Left cardiac atrium (tissue), 4 donors: ENCODE measurements at regions not wholly inside any gene's neighbourhood (a gene's known extent, or its start where the extent isn't known, plus 50 kb on each side); places are given as distances from the start of the nearest gene placed in this dataset.

ENCODE experiments used
- ATAC-seq, 2 donors: fragments of 200-7000 bp; cut with Tn5 transposase; one replicate each; pipeline ENCODE4 v1.9.1; 2020; ENCODE audit warnings: mild to moderate bottlenecking in 2 of 2, moderate library complexity in 2 of 2
- DNase-seq: peaks from one replicate; pipeline ENCODE4 v3.0.0-alpha.2; 2020
- intact Hi-C, 2 donors: fragments of 100-400 bp; cut with DNase I; formaldehyde crosslinking; loops; one replicate each; pipeline versions ENCODE4 v1.14.1 to v1.15.1; 2022 to 2023
- donor health status: DM: no; HTN: yes; CAD: no.
- donor health status: DM: no; HTN: yes; CAD: no; lungs with severe emphysema.
- donor health status: DM: yes; HTN: yes; CAD: no.
- donor health status: Dilated cardiomyopathy.

DNA sequence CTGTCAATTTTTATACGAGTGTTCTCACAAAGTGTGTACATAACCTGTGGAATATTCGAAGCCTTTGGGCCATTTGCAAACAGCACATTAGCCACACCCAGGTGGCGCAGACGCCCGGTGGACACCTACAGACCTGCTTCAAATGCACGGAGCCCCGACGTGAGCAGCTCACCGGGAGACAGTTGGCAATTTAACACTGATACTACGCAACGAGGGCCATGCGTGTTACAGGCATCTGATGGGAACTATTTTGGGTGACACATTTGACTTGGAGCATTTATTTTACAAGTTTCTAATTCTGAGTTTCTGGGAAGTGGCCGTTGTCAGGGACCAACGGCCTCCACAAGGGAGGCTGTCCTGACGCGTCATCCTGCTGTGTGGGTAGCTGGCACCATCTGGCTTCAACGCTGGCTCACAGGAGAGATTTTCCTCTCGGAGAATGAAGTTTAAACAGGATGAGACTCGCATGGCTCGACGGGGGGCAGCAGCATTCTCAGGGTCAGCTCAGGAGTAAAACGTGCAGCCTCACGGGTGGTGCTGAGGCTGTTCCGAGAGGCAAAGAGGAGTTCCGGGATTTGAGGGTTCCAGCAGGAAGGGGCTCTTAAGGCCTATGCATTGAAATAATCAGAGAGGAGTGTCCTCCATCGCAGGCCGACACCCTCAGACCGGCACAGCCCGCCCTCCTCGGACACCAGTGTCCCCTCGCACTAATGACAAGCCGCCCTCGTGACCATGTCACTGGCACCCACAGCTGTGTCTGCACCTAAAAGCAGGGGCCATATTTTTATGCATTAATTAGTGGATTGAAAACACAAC lies 207.4 kb downstream of the DLL1 start:
- intact Hi-C loops: no loop called here
- ATAC-seq: no peak
- peak; percentile 13 for DNase-seq

DNA sequence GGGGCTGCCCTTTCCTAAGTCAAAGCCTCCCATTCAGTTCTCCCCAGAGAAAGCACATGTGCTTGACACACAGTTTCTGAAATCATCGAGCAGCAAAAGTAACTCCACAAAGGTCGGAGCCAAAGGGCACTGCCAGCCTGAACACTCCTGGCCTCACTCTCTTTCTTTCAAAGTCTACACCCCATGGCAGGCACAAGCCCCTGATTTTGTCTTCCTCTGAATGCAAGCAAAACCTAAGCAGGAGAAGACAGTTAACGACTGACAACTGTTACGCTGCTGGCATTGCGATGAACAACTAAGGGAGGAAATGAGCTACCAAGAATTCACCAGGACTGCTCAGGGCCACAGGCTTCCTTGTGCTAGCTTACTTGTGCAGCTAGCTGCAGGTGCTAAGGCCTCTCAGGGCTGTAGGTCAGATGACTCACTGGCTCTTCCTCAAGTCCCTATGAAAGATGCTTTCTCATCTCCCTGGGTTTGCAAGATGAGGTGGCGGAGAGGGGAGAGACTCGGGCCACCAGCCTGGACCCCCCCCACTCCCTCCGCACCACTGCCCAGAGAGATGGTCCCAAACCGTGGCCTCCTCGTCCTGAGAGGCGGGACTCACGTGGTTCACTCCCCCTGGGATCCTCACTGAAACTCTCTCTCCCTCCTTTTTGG lies 208.2 kb downstream of the DLL1 start:
- intact Hi-C loops: no loop called here
- ATAC-seq (no peak), DNase-seq (peak; percentile 8)

DNA sequence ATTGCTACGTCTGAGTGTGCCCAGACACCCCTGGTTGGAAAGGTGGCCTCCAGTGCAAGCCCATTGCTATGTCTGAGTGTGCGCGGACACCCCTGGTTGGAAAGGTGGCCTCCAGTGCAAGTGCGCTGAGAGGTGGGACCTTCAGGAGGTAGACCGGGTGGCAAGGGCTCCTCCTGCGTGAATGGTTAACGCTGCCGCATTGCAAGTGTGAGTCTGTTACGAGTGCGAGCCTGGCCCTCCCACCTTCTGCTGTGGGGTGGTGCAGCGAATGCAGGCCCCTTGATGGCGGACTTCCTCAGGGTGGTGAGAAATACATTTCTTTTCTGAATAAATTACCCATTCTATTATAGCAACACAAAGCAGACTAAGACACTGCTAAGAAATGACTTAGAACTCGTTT lies 208.8 kb downstream of the DLL1 start:
- DNase-seq: peak; percentile 18
- no peak for ATAC-seq
- intact Hi-C loops: no loop called here

DNA sequence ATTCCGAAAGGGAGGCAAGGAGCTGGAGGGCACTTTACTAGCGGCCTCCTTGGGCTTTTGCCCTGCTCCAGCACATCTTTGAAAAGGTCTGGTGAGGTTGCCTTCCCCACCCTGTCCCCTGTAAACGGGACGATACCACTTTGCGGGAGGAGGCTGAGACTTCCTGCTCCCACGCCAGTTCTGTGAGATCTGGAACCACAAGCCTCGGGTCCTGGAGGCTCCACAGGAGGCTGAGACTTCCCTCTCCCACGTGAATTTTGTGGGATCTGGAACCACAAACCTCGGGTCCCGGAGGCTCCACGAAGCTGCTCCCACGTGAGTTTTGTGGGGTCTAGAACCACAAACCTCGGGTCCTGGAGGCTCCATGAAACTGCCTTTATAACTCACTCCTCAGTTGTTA lies 209.3 kb downstream of the DLL1 start:
- intact Hi-C loops: no loop called here
- DNase-seq (no peak), ATAC-seq (no peak)

DNA sequence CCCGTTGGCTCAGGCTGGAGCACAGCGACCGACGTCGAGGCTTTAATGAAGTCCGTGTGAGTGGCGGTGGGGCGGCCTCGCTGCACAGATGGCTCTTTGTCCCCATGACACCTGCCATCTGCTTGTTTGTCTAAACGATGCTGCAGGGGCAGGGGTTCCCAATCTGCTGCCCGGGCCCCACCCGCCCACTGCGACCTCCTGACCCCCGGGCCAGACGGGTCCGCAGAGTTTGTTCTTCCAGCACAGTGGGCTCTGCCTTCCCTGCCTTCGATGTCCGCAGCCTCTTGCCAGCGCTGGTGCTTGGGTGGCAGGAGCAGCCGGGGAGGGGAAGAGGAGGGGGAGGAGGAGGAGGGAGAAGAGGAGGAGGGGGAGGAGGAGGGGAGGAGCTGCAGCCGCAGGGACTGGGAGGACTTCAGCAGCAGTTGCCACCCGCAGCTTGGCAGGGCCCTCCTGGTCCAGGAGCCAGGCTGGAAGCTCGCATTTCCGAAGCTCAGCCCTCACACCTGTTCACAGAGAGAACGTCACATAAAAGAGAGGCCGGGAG lies 210.0 kb downstream of the DLL1 start:
- intact Hi-C loops: no loop called here
- DNase-seq: peak; percentile 12
- ATAC-seq: no peak

DNA sequence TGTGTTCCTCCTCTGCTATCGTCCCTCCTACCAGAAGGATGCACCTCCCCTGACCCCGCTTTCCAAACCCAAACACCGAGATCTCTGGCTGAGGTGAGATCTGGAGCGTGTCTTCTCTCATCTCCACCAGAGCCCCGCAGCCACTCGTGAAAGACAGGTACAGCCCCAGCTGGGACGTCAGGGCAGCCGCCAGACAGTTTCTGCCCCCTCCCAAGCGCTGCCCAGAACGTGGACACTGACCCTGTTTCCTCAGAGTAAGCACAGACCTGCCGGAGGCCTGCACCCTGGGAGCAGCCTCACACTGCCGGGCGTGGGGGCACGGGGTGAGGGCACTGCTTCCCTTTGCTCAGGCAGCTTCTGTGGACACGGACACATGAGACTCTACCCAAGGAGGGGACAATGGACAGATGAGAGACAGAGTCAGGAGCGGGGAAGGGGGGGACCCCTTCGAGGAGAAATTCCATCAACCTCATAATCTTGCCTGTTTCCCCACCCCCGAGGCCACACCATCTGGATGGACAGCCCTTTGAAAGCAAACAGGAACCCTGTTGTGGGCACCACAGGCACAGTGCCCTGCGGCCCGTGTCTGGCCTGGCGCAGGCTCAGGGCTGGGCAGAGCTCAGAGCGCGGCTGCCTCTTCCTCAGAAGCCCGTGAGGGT lies 210.6 kb downstream of the DLL1 start:
- ATAC-seq (no peak), DNase-seq (peak; percentile 4)
- intact Hi-C loops: no loop called here

DNA sequence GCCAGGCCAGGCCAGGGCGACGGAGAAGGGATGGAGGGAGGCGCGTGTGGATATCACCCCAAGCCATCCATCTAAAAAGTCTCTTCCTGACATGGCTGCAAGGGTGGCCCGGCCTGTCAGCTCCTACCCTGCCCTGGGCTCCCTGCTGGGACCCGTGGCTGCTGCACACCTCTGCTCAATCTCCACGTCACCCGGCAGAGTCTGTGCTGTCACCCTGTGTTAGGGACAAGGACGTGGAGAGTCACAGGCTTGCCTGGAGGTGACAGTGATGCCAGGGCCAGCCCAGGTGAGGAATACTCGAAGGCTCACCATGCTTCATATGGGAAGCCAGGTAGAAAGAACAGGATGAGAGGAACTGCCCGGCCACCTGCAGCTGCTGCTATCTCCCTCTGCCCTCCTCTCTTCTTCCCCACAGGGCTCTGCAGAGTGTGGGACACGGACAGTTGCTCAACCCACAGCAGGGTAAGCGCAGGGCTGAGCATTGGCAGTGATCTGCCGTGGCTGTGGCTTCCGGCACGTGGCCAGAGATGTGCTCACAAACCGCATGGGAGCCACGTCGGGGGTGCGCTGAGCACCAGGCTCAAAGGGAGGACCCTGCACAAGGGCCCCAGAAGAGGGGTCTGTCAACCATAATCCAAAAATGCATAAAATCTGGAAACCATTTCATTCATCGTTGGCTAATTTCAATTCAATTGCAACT lies 214.3 kb downstream of the DLL1 start:
- intact Hi-C loops: no loop called here
- DNase-seq (no peak), ATAC-seq (no peak)

DNA sequence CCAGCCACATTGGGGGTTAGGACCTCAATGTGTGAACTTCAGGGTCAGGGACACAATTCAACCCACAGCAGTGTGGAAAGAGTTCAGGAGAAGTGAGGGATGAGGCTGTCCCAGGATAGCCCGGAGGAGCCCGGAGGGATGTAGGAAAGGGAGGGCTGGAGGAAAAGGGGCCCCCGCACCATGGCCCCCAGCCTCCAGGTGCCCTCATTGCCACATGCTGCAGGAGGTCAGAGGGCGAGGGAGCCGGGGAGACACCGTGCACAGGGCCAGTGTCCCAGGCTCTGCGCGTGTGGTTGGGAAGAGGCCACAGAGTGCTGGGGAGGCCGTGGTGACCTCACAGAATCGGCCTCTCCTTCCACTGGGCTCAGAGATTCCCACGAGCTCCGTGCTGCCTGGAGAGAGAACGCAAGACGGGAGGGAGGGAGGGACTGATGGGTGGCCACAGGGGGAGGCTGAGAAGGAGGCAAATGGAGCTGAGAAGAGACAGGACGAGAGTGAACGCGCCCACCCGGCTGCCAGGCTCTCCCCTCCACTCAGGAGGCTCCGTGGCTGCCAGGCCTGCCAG lies 215.1 kb downstream of the DLL1 start:
- intact Hi-C loops: no loop called here
- DNase-seq: peak; percentile 15
- no peak for ATAC-seq

DNA sequence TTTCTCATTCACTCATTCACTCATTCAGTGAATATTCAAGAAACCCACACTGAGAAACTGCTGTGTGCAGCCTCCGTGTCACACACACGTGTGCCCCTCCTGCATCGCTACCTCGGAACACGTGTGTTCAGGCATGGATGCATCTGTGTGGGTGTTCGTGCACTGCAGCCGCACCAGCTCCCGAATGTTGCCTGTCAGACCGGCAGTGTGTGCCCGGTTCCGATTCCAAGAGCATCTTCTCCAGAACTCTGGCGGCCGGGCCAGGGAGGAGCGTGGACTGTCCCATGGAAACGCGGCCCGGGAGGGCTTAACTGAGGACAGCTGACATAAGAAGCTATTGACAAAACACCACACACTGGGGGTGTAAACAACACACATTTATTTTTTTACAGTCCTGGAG lies 216.0 kb downstream of the DLL1 start:
- DNase-seq: peak; percentile 3
- intact Hi-C loops: no loop called here
- ATAC-seq: no peak

DNA sequence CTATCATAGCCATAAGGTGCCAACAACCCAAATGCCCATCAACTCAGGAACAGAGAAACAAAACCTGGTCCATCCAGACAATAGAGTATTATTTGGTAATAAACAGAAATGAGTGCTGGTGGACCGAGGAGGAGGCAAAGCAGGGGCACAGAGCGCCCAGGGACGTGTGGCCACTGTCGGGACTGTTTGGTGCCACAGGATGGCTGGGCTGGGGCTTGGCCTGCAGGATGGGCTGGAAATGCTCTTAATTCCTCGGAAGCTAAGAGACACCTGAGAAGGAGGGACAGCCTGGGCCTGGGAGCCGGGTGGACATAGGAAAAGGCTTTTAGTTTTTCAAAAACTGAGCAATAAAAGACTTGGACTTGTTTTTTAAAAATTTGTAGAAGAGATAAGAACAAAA lies 216.4 kb downstream of the DLL1 start:
- DNase-seq (no peak), ATAC-seq (no peak)
- intact Hi-C loops: no loop called here

DNA sequence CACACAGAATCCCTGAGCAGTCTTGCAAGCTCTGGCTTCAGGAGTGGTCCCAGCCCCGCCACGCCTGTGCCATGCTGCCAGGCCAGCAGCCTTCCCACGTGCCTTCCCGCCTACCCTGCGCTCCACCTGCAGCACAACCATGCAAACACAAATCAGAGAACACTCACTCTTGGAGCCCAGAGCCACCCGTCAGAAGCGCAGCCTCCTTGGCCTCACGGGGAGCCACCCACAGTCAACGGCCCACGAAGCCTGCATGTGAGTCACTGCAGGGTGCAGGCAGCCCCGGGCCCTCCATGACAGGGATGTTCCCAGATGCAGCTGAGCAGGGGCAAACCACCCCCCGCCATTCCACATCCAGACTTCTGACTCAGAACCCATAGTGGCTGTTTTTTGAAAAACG lies 217.0 kb downstream of the DLL1 start:
- DNase-seq: peak; percentile 17
- ATAC-seq: no peak
- intact Hi-C loops: no loop called here

DNA sequence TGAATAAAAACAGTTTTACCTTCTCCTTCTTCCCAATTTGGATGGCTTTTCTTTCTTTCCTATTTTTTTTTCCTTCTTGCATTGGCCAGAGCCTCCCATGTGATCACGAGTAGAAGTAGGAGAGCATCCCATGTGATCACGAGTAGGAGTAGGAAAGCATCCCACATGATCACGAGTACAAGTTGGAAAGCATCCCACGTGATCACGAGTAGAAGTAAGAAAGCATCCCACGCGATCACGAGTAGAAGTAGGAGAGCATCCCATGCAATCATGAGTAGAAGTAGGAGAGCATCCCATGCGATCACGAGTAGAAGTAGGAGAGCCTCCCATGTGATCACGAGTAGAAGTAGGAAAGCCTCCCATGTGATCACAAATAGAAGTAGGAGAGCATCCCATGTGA lies 218.6 kb downstream of the DLL1 start:
- no peak for ATAC-seq
- DNase-seq: no peak
- intact Hi-C loops: no loop called here

DNA sequence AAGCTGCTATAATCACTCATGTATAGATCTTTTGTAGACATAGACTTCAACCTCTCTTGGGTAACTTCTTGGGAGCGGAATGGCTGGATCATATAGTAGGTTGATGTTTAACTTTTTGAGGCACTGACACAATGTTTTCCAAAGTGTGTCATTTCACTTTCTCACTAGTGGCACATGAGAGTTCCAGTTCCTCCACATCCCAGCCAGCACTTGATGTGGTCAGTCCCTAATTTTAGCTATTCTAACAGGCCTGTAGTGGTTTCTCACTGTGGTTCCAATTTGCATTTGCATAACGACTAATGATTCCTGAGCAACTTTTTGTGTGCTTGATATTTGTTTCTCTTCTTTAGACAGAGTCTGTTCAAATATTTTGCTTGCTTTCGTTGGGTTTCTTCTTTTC lies 221.3 kb downstream of the DLL1 start:
- DNase-seq (no peak), ATAC-seq (no peak)
- intact Hi-C loops: no loop called here

DNA sequence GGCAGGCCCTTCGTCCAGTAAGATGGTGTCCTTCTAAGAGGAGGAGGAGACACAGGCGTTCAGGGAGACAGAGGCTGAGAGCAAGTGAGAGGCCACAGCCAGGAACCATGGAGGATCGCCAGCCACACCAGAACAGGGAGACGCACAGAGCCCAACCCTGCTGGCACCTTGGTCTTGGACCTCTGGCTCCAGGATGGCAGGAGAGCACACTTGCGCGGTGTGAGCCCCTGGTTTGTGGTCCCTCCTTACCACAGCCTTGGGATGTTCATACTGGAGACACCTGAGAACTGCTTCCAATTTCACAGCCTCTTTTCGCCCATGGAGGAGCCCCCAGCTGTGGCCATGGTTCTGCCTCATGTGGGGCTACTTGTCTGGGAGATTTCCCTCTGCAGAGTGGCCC lies 222.4 kb downstream of the DLL1 start:
- intact Hi-C loops: no loop called here
- DNase-seq (no peak), ATAC-seq (no peak)

DNA sequence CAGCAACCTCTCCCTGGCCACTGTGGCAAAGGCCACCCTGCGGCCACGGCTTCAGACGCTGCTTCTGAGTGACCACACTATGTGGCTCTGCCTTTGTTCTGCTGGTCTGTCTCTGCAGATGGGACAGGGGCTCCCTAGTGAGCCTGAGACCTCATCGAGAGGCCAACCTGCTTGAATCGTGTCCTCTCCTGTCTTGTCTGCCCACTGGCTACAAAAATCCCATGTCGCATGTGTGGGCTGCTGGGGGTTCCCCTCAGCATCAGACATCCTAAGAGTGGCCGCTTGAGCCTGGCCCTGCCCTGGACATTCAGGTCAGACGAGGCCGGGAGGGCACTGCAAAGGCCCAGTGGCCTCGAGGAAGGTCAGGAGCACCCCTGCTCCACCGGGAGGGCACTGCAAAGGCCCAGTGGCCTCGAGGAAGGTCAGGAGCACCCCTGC lies 222.9 kb downstream of the DLL1 start:
- ATAC-seq (no peak), DNase-seq (no peak)
- intact Hi-C loops: no loop called here

DNA sequence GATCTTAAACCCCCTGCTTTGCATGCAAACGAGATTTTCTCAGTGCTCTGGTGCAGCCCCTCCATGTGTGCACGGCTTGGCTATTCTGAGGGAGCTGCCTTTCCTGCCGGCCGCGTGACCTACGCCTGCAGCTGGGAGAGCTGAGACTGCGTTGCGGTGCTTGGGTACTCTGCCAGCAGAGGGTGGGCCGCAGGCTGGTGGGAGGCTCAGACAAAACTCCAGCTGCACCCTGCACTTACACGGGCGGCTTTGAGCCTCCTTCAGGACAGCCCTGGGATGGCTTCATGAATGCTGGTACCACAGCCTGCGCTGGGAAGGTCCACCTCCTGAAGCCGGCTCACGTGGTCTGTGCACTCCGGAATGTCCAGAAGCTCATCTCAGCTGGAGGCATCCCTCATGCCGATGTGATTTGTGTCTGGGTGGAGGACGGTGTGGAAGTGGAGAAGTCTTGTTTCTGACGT lies 223.7 kb downstream of the DLL1 start:
- intact Hi-C loops: no loop called here
- DNase-seq (no peak), ATAC-seq (no peak)

DNA sequence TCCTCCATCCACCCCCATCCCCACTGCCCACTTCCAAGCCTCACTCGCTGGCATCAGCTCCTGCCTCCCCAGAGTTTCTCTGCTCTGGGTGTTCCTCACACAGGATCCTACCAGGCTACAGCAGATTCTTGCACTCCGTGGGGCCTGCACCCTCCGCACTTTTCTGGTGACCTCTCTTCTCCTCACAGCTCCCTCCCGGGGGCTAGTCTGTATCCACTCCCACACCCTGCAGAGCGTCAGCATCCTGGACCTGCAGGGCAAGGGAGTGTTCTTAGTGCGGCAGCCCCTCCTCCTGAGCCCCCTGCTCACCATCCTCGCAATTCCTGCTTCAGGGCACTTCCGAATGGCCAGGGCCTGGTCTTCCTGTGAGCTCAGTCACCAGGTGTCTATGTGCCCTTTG lies 224.2 kb downstream of the DLL1 start:
- intact Hi-C loops: no loop called here
- ATAC-seq (no peak), DNase-seq (peak; percentile 13)

DNA sequence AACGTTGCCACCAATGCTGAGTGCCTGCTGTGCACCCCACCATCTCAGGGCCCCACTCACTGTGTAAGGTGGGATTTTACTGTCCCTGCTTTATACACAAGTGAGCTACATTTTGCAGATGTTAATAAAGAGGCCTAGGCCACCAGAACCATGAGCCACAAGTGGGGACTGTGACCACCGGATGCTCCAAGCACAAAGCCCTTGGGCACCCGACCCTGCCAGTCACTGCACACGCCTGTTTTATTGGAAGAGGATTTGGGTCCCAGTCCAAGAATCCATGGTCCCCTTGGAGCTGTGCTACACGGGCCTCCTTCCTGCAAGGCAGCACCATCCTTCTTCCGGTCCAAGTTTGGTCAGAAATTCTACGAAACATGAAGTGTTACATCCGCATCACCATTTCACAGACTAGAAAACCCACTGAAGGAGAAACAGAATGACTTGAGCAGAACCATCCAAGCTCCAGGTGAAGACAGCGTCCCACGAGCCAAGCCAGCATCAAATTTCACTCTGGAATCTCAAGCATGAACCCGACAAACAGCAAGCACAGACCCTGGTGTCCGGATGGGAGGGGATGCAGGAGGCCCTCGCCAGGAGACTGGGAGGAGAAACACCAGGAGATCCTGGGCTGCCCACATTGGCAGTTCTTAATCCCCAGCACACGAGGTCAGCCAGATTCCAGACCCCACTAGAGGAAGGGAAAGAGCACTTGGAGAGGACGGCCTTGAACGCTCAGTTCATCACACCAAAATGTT lies 226.9 kb downstream of the DLL1 start:
- ATAC-seq: no peak
- no peak for DNase-seq
- intact Hi-C loops: no loop called here

DNA sequence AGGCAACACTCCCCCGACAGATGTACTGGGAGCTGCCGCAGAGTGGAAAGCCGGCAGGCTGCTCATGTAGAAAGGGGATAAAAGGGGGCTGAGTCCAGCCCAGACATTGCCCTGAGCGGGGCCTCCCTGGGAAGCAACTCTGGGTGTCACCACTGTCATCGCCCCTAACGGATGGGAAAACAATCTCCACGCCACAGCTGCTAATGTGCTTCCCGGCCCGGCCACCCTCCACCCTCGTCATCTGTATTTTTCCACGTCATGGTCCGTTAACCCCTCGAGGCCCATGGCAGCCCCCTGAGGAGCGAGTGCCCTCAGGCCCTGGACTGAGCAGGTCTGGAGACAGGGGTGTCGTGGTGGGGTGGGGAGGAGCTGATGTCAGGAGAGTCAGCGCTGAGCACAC lies 227.4 kb downstream of the DLL1 start:
- DNase-seq (no peak), ATAC-seq (no peak)
- intact Hi-C loops: no loop called here
